Erythroblast (primary cell): ENCODE measurements at regions not wholly inside any gene's neighbourhood (a gene's known extent, or its start where the extent isn't known, plus 50 kb on each side); places are given as distances from the start of the nearest gene placed in this dataset.

Experiments used
- GATA1 ChIP-seq: IDR thresholded peaks from 2 replicates; pipeline ENCODE4 v1.6.1; 2011; ENCODE audit warnings: low read depth, mild to moderate bottlenecking, control low read depth, low read length, moderate library complexity
- POLR2A ChIP-seq: IDR thresholded peaks from 2 replicates; pipeline ENCODE4 v1.6.1; 2011; ENCODE audit warnings: mild to moderate bottlenecking, low read length

DNA sequence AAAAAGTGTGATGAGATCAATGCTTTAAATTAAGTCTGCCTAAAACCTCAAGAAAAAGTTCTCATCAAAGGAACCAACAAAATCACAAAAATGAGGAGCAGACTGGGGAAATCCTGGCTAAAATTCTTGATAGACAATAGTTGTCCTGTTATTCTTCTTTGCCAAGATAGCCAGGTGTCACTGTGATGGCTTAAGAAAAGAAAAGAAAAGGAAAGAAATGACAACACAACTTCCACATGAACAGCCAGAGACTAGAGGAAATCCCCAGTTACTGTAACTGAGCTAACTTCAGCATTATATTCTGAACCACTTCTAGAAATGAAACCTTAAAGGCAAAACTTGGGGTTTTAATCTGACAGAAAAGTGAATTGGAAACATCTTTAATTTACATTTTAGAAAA is 129.6 kb downstream of the CD24 start:
- TF ChIP-seq POLR2A: no peak
- TF ChIP-seq GATA1: no peak
